GDM1 (cell line): ENCODE measurements at regions not wholly inside any gene's neighbourhood (a gene's known extent, or its start where the extent isn't known, plus 50 kb on each side); places are given as distances from the start of the nearest gene placed in this dataset.

ENCODE experiments used
- DNase-seq: peaks from one replicate; lab custom pipeline; 2025; lab: John Stamatoyannopoulos, UW

GRCh38 chr2:222797871-222798270 lies 63.0 kb upstream of the ACSL3 start:
- no peak for DNase-seq

- no peak for DNase-seq
Observed at GRCh38 chr2:222798528-222798927, 62.3 kb upstream of the ACSL3 start.

- no peak for DNase-seq
Observed at GRCh38 chr2:222799262-222799918, 61.4 kb upstream of the ACSL3 start.

GRCh38 chr2:222802514-222803196 lies 58.2 kb upstream of the ACSL3 start:
- DNase-seq, result no peak

- DNase-seq, result no peak
Observed at GRCh38 chr2:222804351-222804750, 56.5 kb upstream of the ACSL3 start.

GRCh38 chr2:222805591-222806304 lies 55.1 kb upstream of the ACSL3 start:
- DNase-seq, result no peak

GRCh38 chr2:222806526-222807137 lies 54.2 kb upstream of the ACSL3 start:
- DNase-seq, result no peak

- DNase-seq, result no peak
Observed at GRCh38 chr2:222807431-222807830, 53.4 kb upstream of the ACSL3 start.

GRCh38 chr2:222809582-222809981 lies 51.3 kb upstream of the ACSL3 start:
- DNase-seq, result no peak

GRCh38 chr2:222810044-222810443 lies 50.8 kb upstream of the ACSL3 start:
- DNase-seq, result no peak
